Activated CD4-positive, alpha-beta T cell treated with anti-CD3 and anti-CD28 coated beads, Interleukin-2, amount 10 ng/mL, durations not matched to agents 7 days and 5 days (primary cell): ENCODE measurements at regions not wholly inside any gene's neighbourhood (a gene's known extent, or its start where the extent isn't known, plus 50 kb on each side); places are given as distances from the start of the nearest gene placed in this dataset.
"Not testable (repeated sequence)": the region's sequence is repeated elsewhere in the genome, so short reads cannot be mapped to it uniquely, and the experiment has no call there.

Experiments
- CTCF ChIA-PET: fragments of 350-600 bp; sonication (Branson Sonifier 250); formaldehyde crosslinking; loops from one replicate; lab custom pipeline; 2021; ENCODE audit warnings: antibody characterized with exemption; lab: Charles Lee
- POLR2A ChIA-PET: fragments of 350-600 bp; sonication (Branson Sonifier 250); formaldehyde crosslinking; loops from one replicate; lab custom pipeline; 2021; ENCODE audit warnings: antibody characterized with exemption; lab: Charles Lee
- DNase-seq: peaks from one replicate; pipeline ENCODE4 v3.0.0-alpha.2; 2020
- H3K27ac Mint-ChIP-seq: one replicate; pipeline ENCODE4 v1.8.0; 2021; ENCODE audit warnings: mild to moderate bottlenecking, moderate library complexity, mixed read lengths
- H3K27me3 Mint-ChIP-seq: one replicate; pipeline ENCODE4 v1.8.0; 2021; ENCODE audit warnings: mixed read lengths
- H3K36me3 Mint-ChIP-seq: one replicate; pipeline ENCODE4 v1.8.0; 2021; ENCODE audit warnings: low read depth, mixed read lengths
- H3K4me1 Mint-ChIP-seq: one replicate; pipeline ENCODE4 v1.8.0; 2021; ENCODE audit warnings: mixed read lengths
- H3K4me3 Mint-ChIP-seq: one replicate; pipeline ENCODE4 v1.8.0; 2021; ENCODE audit warnings: mild to moderate bottlenecking, moderate library complexity, mixed read lengths
- H3K9me3 Mint-ChIP-seq: one replicate; pipeline ENCODE4 v1.8.0; 2021; ENCODE audit warnings: mixed read lengths

GRCh38 chr3:34650131-34650530 is 851.7 kb downstream of the PDCD6IP start:
- ChIA-PET CTCF (interaction anchor here (0.6 kb wide), 1 partner anchor 226 kb away, joined by 4 read pairs; no protein-coding TSS in a partner anchor), POLR2A (no interaction called here)
- no peak for DNase-seq
- H3K9me3 Mint-ChIP-seq: no peaks in the 10 kb centered on the region
- no peaks in the 10 kb centered on the region for H3K36me3 Mint-ChIP-seq
- H3K27ac Mint-ChIP-seq: no peak overlapping the region
- H3K27me3 Mint-ChIP-seq: no peaks in the 10 kb centered on the region
- H3K4me3 Mint-ChIP-seq: no peak overlapping the region
- H3K4me1 Mint-ChIP-seq: no peaks in the 10 kb centered on the region

- Mint-ChIP-seq H3K4me1 (no peaks in the 10 kb centered on the region), H3K36me3 (no peaks in the 10 kb centered on the region), H3K4me3 (no peak overlapping the region), H3K27me3 (no peaks in the 10 kb centered on the region), H3K27ac (no peak overlapping the region), H3K9me3 (no peaks in the 10 kb centered on the region)
- POLR2A ChIA-PET: no interaction called here
- CTCF ChIA-PET: no interaction called here
- DNase-seq: no peak
Observed at GRCh38 chr3:34668915-34669314, 870.5 kb downstream of the PDCD6IP start.

GRCh38 chr3:34669490-34669889 is 871.1 kb downstream of the PDCD6IP start:
- no peak overlapping the region for H3K27ac Mint-ChIP-seq
- ChIA-PET CTCF (no interaction called here), POLR2A (no interaction called here)
- H3K9me3 Mint-ChIP-seq: no peaks in the 10 kb centered on the region
- no peaks in the 10 kb centered on the region for H3K27me3 Mint-ChIP-seq
- no peaks in the 10 kb centered on the region for H3K36me3 Mint-ChIP-seq
- no peaks in the 10 kb centered on the region for H3K4me1 Mint-ChIP-seq
- H3K4me3 Mint-ChIP-seq: no peak overlapping the region
- no peak for DNase-seq

GRCh38 chr3:34675383-34676120 is 877.1 kb downstream of the PDCD6IP start:
- Mint-ChIP-seq H3K27ac (no peak overlapping the region), H3K36me3 (no peaks in the 10 kb centered on the region), H3K4me1 (no peaks in the 10 kb centered on the region), H3K4me3 (no peak overlapping the region), H3K9me3 (no peaks in the 10 kb centered on the region), H3K27me3 (no peaks in the 10 kb centered on the region)
- ChIA-PET CTCF (no interaction called here), POLR2A (no interaction called here)
- no peak for DNase-seq

GRCh38 chr3:34676436-34676835 is 878.0 kb downstream of the PDCD6IP start:
- ChIA-PET POLR2A (no interaction called here), CTCF (no interaction called here)

DNA sequence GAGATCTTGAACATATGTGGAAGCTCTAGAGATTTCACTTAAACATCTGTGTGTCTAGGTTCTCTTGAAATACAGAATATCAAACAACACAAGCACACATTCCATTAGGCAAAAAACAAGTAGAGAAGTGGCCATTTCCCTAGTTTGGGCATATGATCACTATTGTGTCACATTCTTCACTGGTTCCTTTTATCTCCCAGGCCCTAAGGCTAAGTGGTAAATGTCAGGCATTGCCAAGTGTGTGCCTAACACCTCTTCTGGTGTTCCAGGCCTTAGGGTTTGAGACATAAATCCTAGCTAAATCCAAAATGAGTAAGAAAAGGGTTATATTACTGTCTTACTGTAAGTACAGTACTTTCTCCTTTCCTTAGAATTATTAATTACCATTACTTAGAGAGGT is 880.1 kb downstream of the PDCD6IP start:
- Mint-ChIP-seq H3K27me3 (no peaks in the 10 kb centered on the region), H3K36me3 (no peaks in the 10 kb centered on the region), H3K27ac (no peak overlapping the region), H3K4me1 (no peaks in the 10 kb centered on the region), H3K4me3 (no peak overlapping the region), H3K9me3 (no peaks in the 10 kb centered on the region)
- ChIA-PET POLR2A (no interaction called here), CTCF (no interaction called here)
- DNase-seq: no peak

More at GRCh38 chr3:34676436-34676835, 878.0 kb downstream of the PDCD6IP start:
- H3K36me3 Mint-ChIP-seq: no peaks in the 10 kb centered on the region
- H3K27ac Mint-ChIP-seq: no peak overlapping the region
- DNase-seq: no peak
- no peaks in the 10 kb centered on the region for H3K27me3 Mint-ChIP-seq
- no peaks in the 10 kb centered on the region for H3K9me3 Mint-ChIP-seq
- no peak overlapping the region for H3K4me3 Mint-ChIP-seq
- H3K4me1 Mint-ChIP-seq: no peaks in the 10 kb centered on the region

DNA sequence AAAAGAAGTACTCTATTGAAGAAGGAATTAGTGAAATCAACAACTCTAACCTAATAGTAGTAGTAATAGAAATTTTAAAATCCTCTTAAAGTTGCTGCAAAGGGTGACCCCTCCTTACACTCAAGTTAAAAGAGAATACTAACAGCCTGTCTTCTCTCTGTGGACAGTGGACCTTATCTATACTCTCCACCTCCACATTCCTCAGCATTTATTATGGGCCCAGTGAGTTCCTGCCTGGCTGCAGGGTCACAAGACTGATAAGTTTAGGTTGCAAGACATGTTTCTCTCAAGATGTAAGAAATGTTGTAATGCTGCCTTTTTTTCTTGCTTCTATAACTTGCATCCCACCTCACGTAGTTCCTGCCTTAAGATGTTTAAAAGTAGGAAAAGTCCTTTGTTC is 880.6 kb downstream of the PDCD6IP start:
- H3K4me1 Mint-ChIP-seq, H3K27ac Mint-ChIP-seq, DNase-seq, H3K4me3 Mint-ChIP-seq, CTCF ChIA-PET, H3K27me3 Mint-ChIP-seq, H3K9me3 Mint-ChIP-seq, POLR2A ChIA-PET, H3K36me3 Mint-ChIP-seq: not testable (repeated sequence)

- H3K27me3 Mint-ChIP-seq: no peaks in the 10 kb centered on the region
- CTCF ChIA-PET: no interaction called here
- no peak overlapping the region for H3K4me3 Mint-ChIP-seq
- DNase-seq: peak; percentile 40
- H3K36me3 Mint-ChIP-seq: no peaks in the 10 kb centered on the region
- H3K4me1 Mint-ChIP-seq: no peaks in the 10 kb centered on the region
- POLR2A ChIA-PET: no interaction called here
- no peak overlapping the region for H3K27ac Mint-ChIP-seq
- no peaks in the 10 kb centered on the region for H3K9me3 Mint-ChIP-seq
Observed at GRCh38 chr3:34683851-34684250, 885.4 kb downstream of the PDCD6IP start.

GRCh38 chr3:34686541-34686940 is 888.1 kb downstream of the PDCD6IP start:
- CTCF ChIA-PET: no interaction called here
- Mint-ChIP-seq H3K27me3 (no peaks in the 10 kb centered on the region), H3K9me3 (no peaks in the 10 kb centered on the region), H3K36me3 (no peaks in the 10 kb centered on the region), H3K27ac (no peak overlapping the region), H3K4me3 (no peak overlapping the region), H3K4me1 (no peaks in the 10 kb centered on the region)
- DNase-seq: no peak
- POLR2A ChIA-PET: no interaction called here

DNA sequence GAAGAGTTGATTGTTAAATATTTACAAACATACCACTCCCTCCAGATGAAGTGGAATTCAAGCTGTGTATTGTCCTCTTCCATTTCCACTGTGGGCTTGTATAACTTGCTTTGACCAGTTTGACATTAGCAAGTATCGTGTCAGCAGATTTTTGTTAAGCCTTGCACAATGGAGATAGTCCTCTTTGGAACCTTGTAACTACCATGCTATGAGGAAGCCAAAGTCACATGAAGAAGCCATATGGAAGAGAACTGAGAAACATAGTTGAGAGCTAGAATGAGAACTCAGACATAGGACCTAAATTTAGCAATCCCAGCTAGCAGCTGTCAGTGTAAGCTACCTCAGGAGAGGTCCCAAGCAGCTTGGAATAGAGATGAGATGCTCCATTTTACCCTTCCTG is 889.2 kb downstream of the PDCD6IP start:
- Mint-ChIP-seq H3K27ac (no peak overlapping the region), H3K4me1 (no peaks in the 10 kb centered on the region), H3K9me3 (no peaks in the 10 kb centered on the region), H3K27me3 (no peaks in the 10 kb centered on the region), H3K36me3 (no peaks in the 10 kb centered on the region), H3K4me3 (no peak overlapping the region)
- ChIA-PET POLR2A (no interaction called here), CTCF (no interaction called here)
- DNase-seq: no peak

DNA sequence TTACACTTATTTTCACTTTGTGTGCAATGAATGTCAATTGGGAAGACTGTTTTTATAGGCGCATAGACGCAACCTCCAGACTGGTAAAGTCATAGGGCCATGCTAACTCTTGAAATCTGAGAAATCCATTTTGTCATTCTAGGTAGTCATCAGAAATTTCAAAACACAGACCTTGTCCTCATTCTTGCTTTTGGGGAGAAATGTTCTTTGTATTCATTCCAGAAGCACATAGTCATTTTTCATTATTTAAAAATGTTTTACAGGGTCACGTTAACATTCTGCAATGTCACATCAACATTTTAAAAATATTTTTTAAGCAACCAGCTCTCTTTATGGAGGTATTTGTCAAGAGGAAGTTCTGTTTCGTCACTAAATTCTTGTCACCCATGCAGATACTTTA is 898.4 kb downstream of the PDCD6IP start:
- ChIA-PET POLR2A (no interaction called here), CTCF (no interaction called here)

GRCh38 chr3:34703053-34703452 is 904.6 kb downstream of the PDCD6IP start:
- Mint-ChIP-seq H3K27me3 (no peaks in the 10 kb centered on the region), H3K4me1 (no peaks in the 10 kb centered on the region), H3K36me3 (no peaks in the 10 kb centered on the region), H3K4me3 (no peak overlapping the region), H3K9me3 (peaks cover 14% of the 10 kb centered on the region), H3K27ac (no peak overlapping the region)
- POLR2A ChIA-PET: no interaction called here
- CTCF ChIA-PET: interaction anchor here (1.0 kb wide), 1 partner anchor 11 kb away, joined by 3 read pairs; no protein-coding TSS in a partner anchor
- DNase-seq: no peak

More for the DNA sequence above, 898.4 kb downstream of the PDCD6IP start:
- Mint-ChIP-seq H3K4me3 (no peak overlapping the region), H3K4me1 (no peaks in the 10 kb centered on the region), H3K36me3 (no peaks in the 10 kb centered on the region), H3K27me3 (no peaks in the 10 kb centered on the region), H3K9me3 (peaks cover 3% of the 10 kb centered on the region), H3K27ac (no peak overlapping the region)
- DNase-seq: no peak

- Mint-ChIP-seq H3K4me1 (peaks cover 3% of the 10 kb centered on the region), H3K9me3 (no peaks in the 10 kb centered on the region), H3K36me3 (no peaks in the 10 kb centered on the region), H3K4me3 (no peak overlapping the region), H3K27ac (no peak overlapping the region), H3K27me3 (no peaks in the 10 kb centered on the region)
- ChIA-PET POLR2A (no interaction called here), CTCF (no interaction called here)
- no peak for DNase-seq
Observed at GRCh38 chr3:34724916-34725499, 914.3 kb upstream of the ARPP21 start.

DNA sequence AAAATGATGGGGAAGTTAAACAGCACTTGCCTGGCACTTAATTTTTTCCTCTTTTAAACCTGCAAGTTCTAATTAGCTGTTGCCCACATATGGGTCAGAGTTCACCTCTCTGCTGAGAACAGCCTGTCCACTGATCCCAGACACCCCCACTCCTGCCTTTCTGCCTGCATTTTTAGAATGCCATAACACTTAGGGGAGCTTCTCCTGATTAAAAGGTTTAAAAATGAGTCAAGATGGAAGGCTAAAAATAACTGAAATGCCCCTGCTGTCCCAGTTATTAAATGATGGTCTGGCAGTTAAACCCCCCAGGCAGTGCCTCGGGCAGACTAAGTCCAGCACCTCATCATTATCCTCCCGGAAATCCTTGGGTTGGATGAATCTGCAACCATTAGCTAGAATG is 913.6 kb upstream of the ARPP21 start:
- H3K9me3 Mint-ChIP-seq: peaks cover under 1% of the 10 kb centered on the region
- CTCF ChIA-PET: no interaction called here
- no peaks in the 10 kb centered on the region for H3K36me3 Mint-ChIP-seq
- POLR2A ChIA-PET: no interaction called here
- H3K4me3 Mint-ChIP-seq: no peak overlapping the region
- DNase-seq: no peak
- no peak overlapping the region for H3K27ac Mint-ChIP-seq
- no peaks in the 10 kb centered on the region for H3K27me3 Mint-ChIP-seq
- peaks cover 3% of the 10 kb centered on the region for H3K4me1 Mint-ChIP-seq
